Ovary (tissue), 7 donors: ENCODE measurements at regions not wholly inside any gene's neighbourhood (a gene's known extent, or its start where the extent isn't known, plus 50 kb on each side); places are given as distances from the start of the nearest gene placed in this dataset.

Experiments used
- DNase-seq, 5 donors: peaks; one replicate each; pipeline ENCODE4 v3.0.0-alpha.2; 2019 to 2020
- H3K27ac ChIP-seq, 2 donors: fragments of 200-600 bp; one replicate each; pipeline versions ENCODE4 v1.5.1 to v1.8.0; 2019 to 2022
- H3K27me3 ChIP-seq: fragments of 200-600 bp; one replicate; pipeline ENCODE4 v1.8.0; 2022
- H3K36me3 ChIP-seq: fragments of 200-600 bp; sonication (generic); one replicate; pipeline ENCODE4 v1.5.1; 2019
- H3K4me1 ChIP-seq: one replicate; pipeline ENCODE4 v1.8.1; 2013; ENCODE audit warnings: mild to moderate bottlenecking, moderate library complexity; ENCODE audit not compliant: insufficient read depth
- H3K4me3 ChIP-seq: fragments of 200-600 bp; sonication (generic); one replicate; pipeline ENCODE4 v1.5.1; 2017
- H3K9me3 ChIP-seq, 2 donors: fragments of 200-600 bp in 1 of 2; sonication (generic) in 1 of 2; one replicate each; pipeline versions ENCODE4 v1.5.1 to v1.8.1; 2013 to 2019; ENCODE audit warnings: mild to moderate bottlenecking in 1 of 2, moderate library complexity in 1 of 2
- EP300 ChIP-seq: sonication (generic); formaldehyde crosslinking; IDR thresholded peaks from one replicate; pipeline ENCODE4 v1.6.1; 2017; ENCODE audit warnings: antibody characterized with exemption
- POLR2A ChIP-seq: fragments of 450-650 bp; IDR thresholded peaks from one replicate; pipeline ENCODE4 v1.6.1; 2017; ENCODE audit warnings: antibody characterized with exemption, mild to moderate bottlenecking, moderate library complexity
- WGBS, 3 donors: extraction: QIAGEN DNeasy Blood & Tissue Kit in 1 of 3; methylation state at CpG; one replicate each; pipeline versions ENCODE4 v1.1.5 to v1.1.7; 2013 to 2017; 5-methylcytosine and 5-hydroxymethylcytosine counted together
- intact Hi-C, 4 donors: fragments of 100-400 bp; cut with DNase I; formaldehyde crosslinking; loops; one replicate each; pipeline versions ENCODE4 v1.11.0 to v1.15.1; 2022 to 2023
- TF ChIP-seq, protein P1 (sequence below), 3 donors: fragments of 450-650 bp in 2 of 3; fragments of 200-600 bp in 1 of 3; IDR thresholded peaks; one replicate each; pipeline versions ENCODE4 v1.5.1 to v1.8.0; 2016 to 2022; ENCODE audit warnings: antibody characterized with exemption in 3 of 3, mild to moderate bottlenecking in 1 of 3
- donor health status: DM: no; HTN: no; CAD: no; lungs with moderate emphysema.
- donor health status: DM: no; HTN: no; CAD: no.
- donor health status: Bipolar disorder and iron deficiency.
- donor health status: DM: no; HTN: no; CAD: no.
- donor health status: DM: yes; HTN: yes; CAD: no.

- H3K27ac ChIP-seq, result no peak overlapping the region
- TF ChIP-seq POLR2A, result no peak
- TF ChIP-seq, protein P1, sequence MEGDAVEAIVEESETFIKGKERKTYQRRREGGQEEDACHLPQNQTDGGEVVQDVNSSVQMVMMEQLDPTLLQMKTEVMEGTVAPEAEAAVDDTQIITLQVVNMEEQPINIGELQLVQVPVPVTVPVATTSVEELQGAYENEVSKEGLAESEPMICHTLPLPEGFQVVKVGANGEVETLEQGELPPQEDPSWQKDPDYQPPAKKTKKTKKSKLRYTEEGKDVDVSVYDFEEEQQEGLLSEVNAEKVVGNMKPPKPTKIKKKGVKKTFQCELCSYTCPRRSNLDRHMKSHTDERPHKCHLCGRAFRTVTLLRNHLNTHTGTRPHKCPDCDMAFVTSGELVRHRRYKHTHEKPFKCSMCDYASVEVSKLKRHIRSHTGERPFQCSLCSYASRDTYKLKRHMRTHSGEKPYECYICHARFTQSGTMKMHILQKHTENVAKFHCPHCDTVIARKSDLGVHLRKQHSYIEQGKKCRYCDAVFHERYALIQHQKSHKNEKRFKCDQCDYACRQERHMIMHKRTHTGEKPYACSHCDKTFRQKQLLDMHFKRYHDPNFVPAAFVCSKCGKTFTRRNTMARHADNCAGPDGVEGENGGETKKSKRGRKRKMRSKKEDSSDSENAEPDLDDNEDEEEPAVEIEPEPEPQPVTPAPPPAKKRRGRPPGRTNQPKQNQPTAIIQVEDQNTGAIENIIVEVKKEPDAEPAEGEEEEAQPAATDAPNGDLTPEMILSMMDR (IDR thresholded peaks at IDR 0.05), result no peak
- no peak for TF ChIP-seq EP300
- no peaks in the 10 kb centered on the region for H3K4me1 ChIP-seq
- H3K27me3 ChIP-seq, result no peaks in the 10 kb centered on the region
- no peaks in the 10 kb centered on the region for H3K36me3 ChIP-seq
- no peak overlapping the region for H3K4me3 ChIP-seq
- DNase-seq, result no peak
- H3K9me3 ChIP-seq, result no peaks in the 10 kb centered on the region
- intact Hi-C loops, result no loop called here
Measured at GRCh38 chr4:164405774-164406173, 348.2 kb upstream of the SMIM31 start.

DNA sequence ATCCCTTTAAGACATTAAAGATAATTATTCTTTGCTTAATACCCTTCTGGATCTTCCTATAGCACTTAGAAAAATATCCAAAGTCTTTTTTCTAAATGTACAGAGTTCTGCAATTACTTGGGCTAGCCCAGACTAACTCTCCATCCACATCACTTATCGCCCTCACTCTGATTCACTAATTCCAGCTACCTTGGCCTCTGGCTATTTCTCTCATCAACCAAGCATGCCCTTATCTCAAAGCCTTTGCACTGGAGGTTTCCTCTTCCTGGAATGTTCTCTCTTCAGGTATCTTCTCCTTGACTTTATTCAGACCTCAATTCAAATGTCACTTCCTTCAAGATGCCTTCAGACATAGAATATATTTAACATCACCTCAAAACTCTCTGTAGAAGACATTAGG, 345.1 kb upstream of the SMIM31 start:
- Histone ChIP-seq H3K4me1 (no peaks in the 10 kb centered on the region), H3K27ac (no peak overlapping the region), H3K9me3 (no peaks in the 10 kb centered on the region), H3K4me3 (no peak overlapping the region), H3K27me3 (no peaks in the 10 kb centered on the region), H3K36me3 (no peaks in the 10 kb centered on the region)
- TF ChIP-seq, protein P1 (IDR thresholded peaks at IDR 0.05), result no peak
- TF ChIP-seq POLR2A, result no peak
- TF ChIP-seq EP300, result no peak
- no peak for DNase-seq
- WGBS, 3 donors, result 84 to 88% (median 87%) methylated on average over 1 of the region's 1 CpG
- intact Hi-C loops, result no loop called here

DNA sequence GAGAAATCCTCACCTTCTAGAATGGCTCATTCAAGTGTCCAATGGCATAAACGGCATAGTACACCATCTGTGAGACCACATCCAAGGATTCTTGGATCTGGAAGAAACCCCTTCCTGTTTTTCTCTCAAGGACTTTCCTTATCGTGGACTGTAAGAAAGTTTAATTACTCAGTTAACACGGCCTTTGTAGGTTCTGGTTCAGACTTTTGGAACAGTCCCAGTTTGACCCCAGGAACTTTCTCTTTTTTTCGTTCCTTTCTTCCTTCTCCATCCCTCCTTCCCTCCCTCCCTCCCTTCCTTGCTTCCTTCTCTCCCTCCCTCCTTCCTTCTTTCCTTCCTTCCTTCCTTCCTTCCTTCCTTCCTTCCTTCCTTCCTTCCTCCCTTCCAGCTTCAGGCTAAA, 343.5 kb upstream of the SMIM31 start:
- no peak for DNase-seq
- Histone ChIP-seq H3K4me1 (no peaks in the 10 kb centered on the region), H3K4me3 (no peak overlapping the region), H3K9me3 (no peaks in the 10 kb centered on the region), H3K36me3 (no peaks in the 10 kb centered on the region), H3K27ac (no peak overlapping the region), H3K27me3 (no peaks in the 10 kb centered on the region)
- WGBS, 3 donors, result 4 to 25% (median 6%) methylated on average over 4 of the region's 4 CpGs
- intact Hi-C loops, result no loop called here
- TF ChIP-seq EP300, result no peak
- TF ChIP-seq POLR2A, result no peak
- TF ChIP-seq, protein P1 (IDR thresholded peaks at IDR 0.05), result no peak

- WGBS, 3 donors, result 63 to 82% (median 65%) methylated on average over 1 of the region's 1 CpG
- TF ChIP-seq POLR2A (no peak), EP300 (no peak)
- TF ChIP-seq, protein P1 (IDR thresholded peaks at IDR 0.05), result no peak
Measured at GRCh38 chr4:164412246-164412645, 341.7 kb upstream of the SMIM31 start.

DNA sequence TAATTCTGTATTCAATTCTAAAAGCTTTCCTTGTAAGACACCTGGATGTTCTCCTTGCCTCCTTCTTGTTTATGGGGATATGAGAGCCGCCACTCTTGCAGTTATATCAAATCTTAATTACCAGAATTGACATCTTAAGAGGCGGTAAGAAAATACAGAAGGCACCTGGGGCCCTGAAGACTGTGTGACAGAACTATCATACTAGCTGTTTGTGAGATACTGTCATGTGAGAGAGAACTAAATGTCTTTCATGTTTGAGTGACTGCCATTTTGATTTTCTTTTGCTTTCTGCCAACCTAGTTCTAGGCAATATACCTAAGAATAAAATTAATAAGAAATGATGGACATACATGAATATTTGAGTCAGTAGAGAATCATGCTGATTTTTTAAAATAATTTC, 340.2 kb upstream of the SMIM31 start:
- DNase-seq, result no peak
- no peak for TF ChIP-seq POLR2A
- TF ChIP-seq, protein P1 (IDR thresholded peaks at IDR 0.05), result no peak
- TF ChIP-seq EP300, result no peak

More at GRCh38 chr4:164412246-164412645, 341.7 kb upstream of the SMIM31 start:
- H3K27me3 ChIP-seq, result no peaks in the 10 kb centered on the region
- intact Hi-C loops, result no loop called here
- H3K4me3 ChIP-seq, result no peak overlapping the region
- no peaks in the 10 kb centered on the region for H3K9me3 ChIP-seq
- no peak overlapping the region for H3K27ac ChIP-seq
- no peaks in the 10 kb centered on the region for H3K4me1 ChIP-seq
- no peaks in the 10 kb centered on the region for H3K36me3 ChIP-seq
- DNase-seq, result no peak

More for the DNA sequence above, 340.2 kb upstream of the SMIM31 start:
- Histone ChIP-seq H3K27me3 (no peaks in the 10 kb centered on the region), H3K4me3 (no peak overlapping the region), H3K9me3 (no peaks in the 10 kb centered on the region), H3K36me3 (no peaks in the 10 kb centered on the region), H3K4me1 (no peaks in the 10 kb centered on the region), H3K27ac (no peak overlapping the region)
- intact Hi-C loops, result no loop called here
- 85 to 87% (median 85%) methylated on average over 2 of the region's 2 CpGs for WGBS, 3 donors
